ENCODE measurements at regions not wholly inside any gene's neighbourhood (a gene's known extent, or its start where the extent isn't known, plus 50 kb on each side); places are given as distances from the start of the nearest gene placed in this dataset.
"Not testable (repeated sequence)": the region's sequence is repeated elsewhere in the genome, so short reads cannot be mapped to it uniquely, and the experiment has no call there.

- intact Hi-C loops (cut with DNase I) = no loop called here
- DNase-seq (no peak), ATAC-seq (no peak)
- Histone ChIP-seq H3K27ac (no peak overlapping the region), H3K9me3 (no peaks in the 10 kb centered on the region), H3K4me1 (no peaks in the 10 kb centered on the region), H3K36me3 (no peaks in the 10 kb centered on the region), H3K4me3 (no peak overlapping the region), H3K27me3 (no peaks in the 10 kb centered on the region)
- 20% methylated on average over 3 of the region's 3 CpGs for WGBS (ENCODE audit: insufficient coverage, low coverage, low lambda C conversion rate, missing lambda C conversion rate)
- TF ChIP-seq CTCF (IDR thresholded peaks at IDR 0.05) (no peak), POLR2A (IDR thresholded peaks at IDR 0.05) (no peak)
Observed at GRCh38 chr1:233744779-233745513, 131.0 kb downstream of the KCNK1 start.

GRCh38 chr1:233750139-233750538 is 136.2 kb downstream of the KCNK1 start:
- DNase-seq = no peak
- 88% methylated on average over 1 of the region's 1 CpG for WGBS (ENCODE audit: insufficient coverage, low coverage, low lambda C conversion rate, missing lambda C conversion rate)
- TF ChIP-seq CTCF (IDR thresholded peaks at IDR 0.05) = no peak
- TF ChIP-seq POLR2A (IDR thresholded peaks at IDR 0.05) = no peak
- no peaks in the 10 kb centered on the region for H3K27me3 ChIP-seq
- H3K4me1 ChIP-seq = no peaks in the 10 kb centered on the region
- ATAC-seq = no peak
- intact Hi-C loops (cut with DNase I) = no loop called here
- H3K27ac ChIP-seq = no peak overlapping the region
- no peak overlapping the region for H3K4me3 ChIP-seq
- H3K36me3 ChIP-seq = no peaks in the 10 kb centered on the region
- H3K9me3 ChIP-seq = no peaks in the 10 kb centered on the region

GRCh38 chr1:233759665-233760064 is 144.8 kb upstream of the SLC35F3 start:
- H3K4me3 ChIP-seq = no peak overlapping the region
- H3K36me3 ChIP-seq = no peaks in the 10 kb centered on the region
- TF ChIP-seq CTCF (IDR thresholded peaks at IDR 0.05) (no peak), POLR2A (IDR thresholded peaks at IDR 0.05) (no peak)
- no peaks in the 10 kb centered on the region for H3K27me3 ChIP-seq
- no peaks in the 10 kb centered on the region for H3K4me1 ChIP-seq
- no peak overlapping the region for H3K27ac ChIP-seq
- no peak for DNase-seq
- H3K9me3 ChIP-seq = no peaks in the 10 kb centered on the region
- intact Hi-C loops (cut with DNase I) = no loop called here
- 0% methylated on average over 1 of the region's 1 CpG for WGBS (ENCODE audit: insufficient coverage, low coverage, low lambda C conversion rate, missing lambda C conversion rate)
- ATAC-seq = no peak

GRCh38 chr1:233764304-233764703 is 140.2 kb upstream of the SLC35F3 start:
- intact Hi-C loops (cut with DNase I); H3K27me3 ChIP-seq; H3K4me1 ChIP-seq; H3K9me3 ChIP-seq; H3K4me3 ChIP-seq; ATAC-seq; H3K36me3 ChIP-seq; H3K27ac ChIP-seq; DNase-seq: not testable (repeated sequence)
- WGBS (ENCODE audit: insufficient coverage, low coverage, low lambda C conversion rate, missing lambda C conversion rate) = 50% methylated on average over 2 of the region's 3 CpGs

GRCh38 chr1:233777566-233777965 is 126.9 kb upstream of the SLC35F3 start:
- ATAC-seq = no peak
- 90% methylated on average over 1 of the region's 1 CpG for WGBS (ENCODE audit: insufficient coverage, low coverage, low lambda C conversion rate, missing lambda C conversion rate)
- intact Hi-C loops (cut with DNase I) = no loop called here

More at GRCh38 chr1:233777566-233777965, 126.9 kb upstream of the SLC35F3 start:
- H3K27me3 ChIP-seq = no peaks in the 10 kb centered on the region
- no peaks in the 10 kb centered on the region for H3K4me1 ChIP-seq
- no peaks in the 10 kb centered on the region for H3K36me3 ChIP-seq
- no peaks in the 10 kb centered on the region for H3K9me3 ChIP-seq
- H3K4me3 ChIP-seq = no peak overlapping the region
- no peak for TF ChIP-seq POLR2A (IDR thresholded peaks at IDR 0.05)
- TF ChIP-seq CTCF (IDR thresholded peaks at IDR 0.05) = no peak
- no peak overlapping the region for H3K27ac ChIP-seq
- DNase-seq = no peak
